GM18858 (cell line): ENCODE measurements at regions not wholly inside any gene's neighbourhood (a gene's known extent, or its start where the extent isn't known, plus 50 kb on each side); places are given as distances from the start of the nearest gene placed in this dataset.

Experiments used
- ATAC-seq: cut with Tn5 transposase; IDR thresholded peaks from one replicate; pipeline ENCODE4 v1.9.1; 2021; ENCODE audit not compliant: unreplicated experiment

DNA sequence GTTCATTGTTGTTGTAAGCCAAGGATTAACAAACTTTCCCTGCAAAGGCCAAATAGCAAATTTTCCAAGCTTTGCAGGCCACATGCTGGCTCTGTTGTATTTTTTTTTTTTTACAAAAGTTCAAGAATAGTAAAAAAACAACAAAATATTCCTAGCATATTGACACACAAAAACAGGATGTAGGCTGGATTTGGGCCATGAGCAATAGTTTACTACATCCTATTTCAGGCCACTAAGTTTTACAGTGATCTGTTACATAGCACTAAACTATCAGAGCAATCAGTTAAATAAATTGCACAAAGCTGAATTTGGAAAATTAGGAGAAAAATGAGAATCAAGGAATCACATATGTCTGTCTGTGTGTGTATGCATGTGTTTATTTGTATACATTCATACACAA, 491.8 kb upstream of the GHITM start:
- ATAC-seq: no peak

DNA sequence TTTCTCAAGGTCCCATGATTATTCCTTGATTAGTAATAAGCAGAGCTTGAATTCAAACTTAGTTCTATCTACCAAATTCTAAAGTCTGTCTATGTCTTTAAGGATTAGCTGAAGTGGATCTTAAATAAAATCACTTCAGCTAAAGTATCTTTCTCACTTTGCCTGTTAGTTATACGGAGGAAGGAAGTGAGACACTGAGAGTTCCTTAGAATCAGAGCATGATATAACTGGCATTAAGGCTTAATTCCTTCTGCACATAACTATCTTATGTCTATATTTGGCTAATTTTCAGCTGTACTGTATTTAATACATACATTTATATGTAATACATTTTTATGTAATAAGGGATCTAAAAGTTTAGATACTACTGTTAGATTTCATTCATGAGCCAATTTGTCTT, 491.1 kb upstream of the GHITM start:
- ATAC-seq: no peak

DNA sequence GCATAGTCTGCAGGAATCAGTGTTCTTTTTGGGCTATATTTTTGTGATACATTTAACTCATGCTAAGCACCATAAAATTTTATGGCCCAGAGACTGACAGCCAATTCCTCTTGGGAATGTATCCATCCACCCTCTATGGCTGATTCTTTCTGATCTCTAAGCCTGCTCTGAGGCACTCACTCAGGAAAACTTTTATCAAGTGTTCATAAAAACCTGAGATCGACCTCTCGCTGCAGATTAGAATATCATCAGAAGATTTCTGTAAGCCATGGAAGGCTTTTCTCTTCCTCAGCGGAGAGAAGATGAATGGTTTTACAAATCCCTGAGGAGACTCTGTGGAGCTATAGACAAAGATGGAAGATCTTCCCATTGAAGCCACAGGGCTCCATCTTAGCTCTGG, 489.8 kb upstream of the GHITM start:
- ATAC-seq: no peak

DNA sequence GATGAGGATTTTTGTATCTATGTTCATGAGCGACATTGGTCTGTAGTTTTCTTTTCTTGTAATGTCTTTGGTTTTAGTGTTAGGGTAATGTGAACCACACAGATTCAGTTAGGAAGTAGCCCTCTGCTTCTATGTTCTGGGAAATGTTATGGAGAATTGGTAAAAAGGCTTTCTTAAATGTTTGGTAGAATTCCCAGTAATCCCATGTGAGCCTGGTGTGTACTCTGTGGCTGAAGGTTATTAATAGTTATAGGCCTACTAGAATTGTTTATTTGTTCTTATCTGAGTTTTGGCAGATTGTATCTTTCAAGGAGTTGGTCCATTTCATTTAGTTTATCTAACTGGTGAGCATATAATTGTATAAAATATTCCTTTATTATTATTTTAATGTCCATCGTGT, 484.6 kb upstream of the GHITM start:
- ATAC-seq: no peak

DNA sequence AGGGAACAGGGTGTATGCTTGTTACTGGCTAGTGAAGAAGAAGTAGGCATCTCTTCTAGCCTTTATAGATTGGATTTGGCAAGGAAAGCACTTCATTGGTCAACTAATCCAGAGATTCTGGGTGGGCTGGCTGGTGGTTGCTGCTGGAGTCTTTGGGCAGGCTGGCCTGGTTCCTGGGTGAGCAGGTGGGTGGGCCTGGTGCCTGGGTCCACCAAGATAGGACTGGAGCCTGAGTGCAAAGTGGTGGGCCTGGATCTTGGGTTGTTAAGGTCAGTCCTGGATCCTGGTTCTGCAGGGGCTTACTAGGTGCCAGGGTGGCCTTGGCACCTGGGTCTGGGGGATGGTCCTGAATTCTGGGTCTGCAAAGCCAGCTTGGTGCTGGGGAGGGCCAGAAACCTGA, 482.4 kb upstream of the GHITM start:
- no peak for ATAC-seq

DNA sequence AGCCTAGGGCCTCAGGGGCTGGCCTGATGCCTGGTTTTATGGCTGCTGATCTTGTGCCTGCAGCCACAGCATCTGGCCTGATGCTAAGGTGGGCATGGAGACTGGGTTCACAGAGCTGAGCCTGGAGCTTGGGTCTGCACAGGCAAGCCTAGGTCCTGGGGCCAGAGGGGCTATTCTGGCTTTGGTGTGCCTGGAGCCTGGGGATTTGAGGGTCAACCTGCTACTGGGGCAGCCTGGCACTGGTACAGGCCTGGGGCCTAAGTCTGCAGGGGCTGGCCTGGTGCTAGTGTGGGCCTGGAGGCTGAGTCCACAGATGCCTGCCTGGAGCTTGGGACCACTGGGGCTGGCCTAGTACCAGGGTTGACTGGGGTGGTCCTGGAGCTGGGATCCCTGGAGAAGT, 481.8 kb upstream of the GHITM start:
- no peak for ATAC-seq

DNA sequence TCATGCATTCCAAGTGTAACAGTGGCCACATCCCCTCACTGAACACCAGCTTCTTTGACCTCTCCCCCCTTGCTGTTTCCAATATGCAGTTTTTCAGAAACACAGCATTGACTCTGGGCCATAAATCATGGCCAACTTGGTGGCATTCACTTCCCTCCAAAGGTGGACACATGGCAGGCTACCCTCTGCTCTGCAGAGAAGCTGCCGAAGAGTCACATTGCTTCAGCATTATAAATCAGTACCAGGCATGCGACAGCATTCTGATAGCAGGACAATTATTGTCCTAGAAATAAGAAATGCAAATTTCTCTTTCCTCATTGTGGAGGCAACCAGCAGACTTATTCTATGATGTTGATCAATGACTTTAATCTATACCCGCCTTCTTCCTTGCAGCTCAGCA, 475.4 kb upstream of the GHITM start:
- no peak for ATAC-seq

DNA sequence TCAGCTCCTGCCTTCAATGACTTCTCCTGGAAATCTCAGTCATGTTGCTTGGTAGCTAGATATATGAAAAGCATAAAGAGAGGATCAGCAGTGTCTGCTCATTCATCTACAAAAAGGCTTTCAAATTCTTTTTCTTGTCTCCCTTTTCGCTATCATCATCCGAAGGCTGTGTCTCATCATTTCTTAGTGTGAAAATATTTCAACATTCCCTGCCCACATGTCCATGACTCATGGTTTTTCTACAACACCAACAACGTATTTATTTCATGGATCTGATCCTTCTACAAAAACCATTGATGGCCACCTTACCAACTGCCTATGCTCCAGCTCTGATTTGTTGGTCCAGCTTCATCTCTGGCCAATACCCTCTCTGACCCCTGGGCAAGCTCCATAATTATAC, 472.5 kb upstream of the GHITM start:
- ATAC-seq: no peak

DNA sequence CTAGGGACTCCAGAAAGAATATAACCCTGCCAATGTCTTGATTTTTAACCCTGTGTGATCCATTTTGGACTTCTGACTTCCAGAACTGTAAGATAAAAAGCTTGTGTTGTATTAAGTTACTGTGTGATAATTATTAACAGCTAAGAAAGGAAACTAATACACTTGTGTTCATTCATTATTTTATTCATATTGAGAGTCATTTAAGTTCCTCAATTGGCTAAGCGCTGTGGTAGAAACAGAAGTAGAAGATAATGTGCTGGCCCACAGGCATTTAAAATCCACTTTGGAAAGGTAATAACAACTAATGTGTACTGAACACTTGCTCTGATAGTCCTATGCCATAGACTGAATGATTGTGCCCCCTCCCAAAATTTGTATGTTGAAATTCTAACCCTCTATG, 471.7 kb upstream of the GHITM start:
- no peak for ATAC-seq

DNA sequence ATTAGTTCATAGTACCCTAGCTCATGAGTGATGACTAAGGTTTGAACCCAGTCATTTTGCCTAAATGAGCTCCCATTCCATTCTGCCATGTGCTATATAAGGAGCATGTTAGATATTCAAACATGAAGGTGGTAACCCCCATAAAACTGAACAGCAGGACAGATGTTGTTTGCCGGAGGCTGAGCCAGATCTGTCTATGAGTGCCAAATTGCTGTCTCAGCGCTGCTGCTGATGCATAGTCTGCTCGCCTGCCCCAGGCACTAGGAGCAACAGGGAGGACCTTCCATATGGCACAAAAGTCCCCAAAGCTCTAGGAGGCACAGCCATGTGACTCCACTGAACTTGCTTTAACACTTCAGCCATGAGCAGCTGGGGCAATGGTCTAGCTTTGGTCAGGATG, 466.0 kb upstream of the GHITM start:
- no peak for ATAC-seq

DNA sequence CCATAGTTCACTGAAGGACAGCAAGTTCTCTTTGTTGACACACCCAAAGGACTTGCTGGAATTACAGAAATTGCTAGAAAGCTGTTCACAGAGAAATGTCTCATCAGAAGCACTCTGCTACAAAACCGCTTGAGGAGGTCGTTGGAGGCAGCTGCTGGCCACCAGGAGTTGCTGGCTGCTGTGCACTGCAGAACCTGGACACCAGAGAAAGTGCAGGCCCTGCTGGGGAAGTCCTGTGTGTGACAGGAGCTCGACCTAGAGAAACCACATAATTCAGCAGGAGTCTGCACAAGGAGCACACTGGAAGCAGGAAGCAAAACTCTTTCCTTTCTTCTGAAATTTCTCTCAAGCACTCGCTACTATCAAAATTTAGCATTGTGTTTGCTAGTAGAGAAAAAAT, 461.5 kb upstream of the GHITM start:
- ATAC-seq: no peak

DNA sequence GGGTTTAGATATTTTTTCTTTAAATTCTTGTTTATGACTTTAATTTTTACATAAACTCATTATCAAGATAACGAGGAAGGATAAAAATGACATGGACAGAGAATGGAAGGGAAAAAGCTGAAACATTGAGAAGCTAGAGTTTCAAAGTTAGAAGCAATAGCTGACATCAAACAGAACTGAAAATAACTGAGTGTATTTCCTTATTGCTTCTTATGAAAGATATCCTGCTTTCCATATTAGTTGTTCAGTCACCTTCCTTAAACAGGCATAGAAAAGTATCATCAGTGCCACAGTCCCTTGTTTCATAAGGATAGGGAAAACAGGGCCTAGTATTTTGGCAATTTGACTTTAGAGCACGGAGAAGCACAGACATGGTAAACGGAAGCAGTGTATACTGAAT, 460.5 kb upstream of the GHITM start:
- ATAC-seq: peak; percentile 16

DNA sequence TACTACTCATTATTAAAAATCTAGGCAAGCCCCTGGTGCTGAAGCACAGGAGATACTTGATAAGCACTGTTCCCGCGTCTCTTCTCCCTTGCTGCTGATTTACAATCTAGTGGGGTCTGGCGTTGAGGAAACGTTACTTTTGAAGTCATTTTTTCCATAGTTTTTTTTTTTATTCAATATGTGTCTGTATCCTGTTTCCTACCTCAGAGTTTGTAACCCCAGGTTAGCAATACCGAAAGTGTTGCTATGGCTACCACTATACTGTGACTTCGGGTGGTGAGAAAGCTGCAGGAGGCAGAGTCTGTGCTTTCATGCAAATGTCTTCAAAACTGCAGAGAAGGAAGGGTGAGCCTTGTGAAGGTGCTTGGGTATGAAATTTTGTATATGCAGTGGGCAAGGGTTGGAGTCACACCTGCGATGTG, 458.8 kb upstream of the GHITM start:
- ATAC-seq: peak; percentile 98

DNA sequence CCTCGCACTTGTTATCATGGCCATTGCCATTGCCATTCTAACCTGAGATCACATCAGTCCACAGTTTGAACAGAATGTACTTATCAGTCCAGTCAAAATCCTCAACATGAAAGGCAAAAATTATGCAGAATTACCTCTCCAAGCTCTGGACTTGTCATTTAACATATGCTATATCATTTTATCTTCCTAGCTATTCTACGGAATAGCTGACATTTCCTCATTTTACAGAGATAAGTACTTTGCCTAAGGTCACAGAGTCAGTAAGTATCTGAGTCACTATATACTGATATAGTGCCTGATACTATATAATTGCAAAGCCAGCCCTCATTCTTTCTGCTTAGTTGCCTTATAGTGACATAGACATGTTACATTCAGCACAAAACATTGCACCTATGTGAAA, 456.9 kb upstream of the GHITM start:
- no peak for ATAC-seq

DNA sequence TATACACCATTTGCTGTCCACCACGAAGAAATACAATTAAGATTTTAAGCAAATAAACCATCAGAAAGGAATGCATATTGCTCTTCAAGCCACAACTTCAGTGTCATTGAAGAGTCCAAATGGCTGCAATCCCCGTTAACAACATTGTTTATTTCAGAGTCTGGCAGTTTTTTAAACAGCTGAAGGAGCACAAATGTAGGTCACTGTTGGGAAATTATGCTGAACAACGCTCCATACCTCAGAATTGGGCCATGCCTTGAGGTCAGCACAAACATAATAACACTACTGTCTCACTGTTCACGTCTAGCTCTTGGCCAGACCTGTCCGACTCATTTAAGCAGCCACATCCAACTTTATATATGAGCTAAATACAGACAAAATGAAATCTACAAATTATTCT, 453.9 kb upstream of the GHITM start:
- ATAC-seq: no peak

DNA sequence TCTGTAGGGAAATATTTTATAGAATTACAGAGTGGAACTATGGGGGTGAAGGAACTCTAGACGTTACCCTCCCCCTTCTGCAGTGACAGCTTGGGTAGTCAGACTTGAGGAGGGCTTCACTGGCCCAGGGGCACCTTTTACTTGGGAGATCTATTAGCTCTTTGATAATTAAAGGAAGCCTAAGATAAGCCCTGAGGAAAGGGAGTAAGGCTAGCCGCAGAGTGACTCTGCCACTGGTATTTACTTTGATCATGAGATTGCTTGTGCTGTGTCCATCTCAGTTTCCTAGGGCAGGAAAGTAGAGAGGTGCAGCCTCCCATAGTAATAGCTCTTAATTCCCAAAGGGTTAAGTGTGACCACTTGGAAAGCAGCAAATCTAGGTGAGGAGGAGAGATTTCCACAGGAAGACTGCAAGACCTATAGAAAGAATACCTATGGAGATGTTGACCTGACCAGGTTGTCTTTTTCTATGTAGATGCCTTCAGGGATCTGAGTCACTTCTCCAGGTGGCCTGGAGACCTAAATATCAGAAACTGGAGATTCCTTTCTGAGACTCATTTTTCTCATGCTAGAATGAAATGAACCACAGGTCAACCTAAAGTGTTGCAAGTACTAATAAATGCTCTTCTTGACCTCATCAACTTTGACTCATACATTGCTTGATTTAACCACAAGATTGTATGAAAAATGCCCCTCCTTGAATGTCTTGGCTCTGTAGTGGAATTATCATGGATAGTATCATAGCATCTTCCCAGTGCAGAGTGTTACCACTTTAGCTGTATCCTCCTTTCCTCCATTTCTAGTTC, 447.3 kb upstream of the GHITM start:
- ATAC-seq: no peak

DNA sequence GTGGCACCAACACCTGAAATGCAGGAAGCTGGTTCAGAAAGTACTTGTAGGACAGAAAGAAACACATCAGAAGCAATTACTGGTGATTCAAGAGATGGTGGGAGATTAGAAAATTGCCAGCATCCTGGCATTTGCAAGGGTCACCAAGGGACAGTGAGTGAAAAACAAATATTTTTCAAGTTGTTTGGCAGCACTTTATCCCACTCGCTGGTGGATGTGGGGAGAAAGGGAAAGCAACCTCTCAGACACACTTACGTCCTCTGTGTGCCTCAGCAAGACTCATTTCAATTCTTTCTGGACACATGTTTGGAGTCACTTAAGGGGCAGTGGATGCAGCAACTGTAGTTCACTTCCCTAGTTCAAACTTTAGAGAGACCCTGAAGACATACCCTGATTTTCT, 440.4 kb upstream of the GHITM start:
- no peak for ATAC-seq

DNA sequence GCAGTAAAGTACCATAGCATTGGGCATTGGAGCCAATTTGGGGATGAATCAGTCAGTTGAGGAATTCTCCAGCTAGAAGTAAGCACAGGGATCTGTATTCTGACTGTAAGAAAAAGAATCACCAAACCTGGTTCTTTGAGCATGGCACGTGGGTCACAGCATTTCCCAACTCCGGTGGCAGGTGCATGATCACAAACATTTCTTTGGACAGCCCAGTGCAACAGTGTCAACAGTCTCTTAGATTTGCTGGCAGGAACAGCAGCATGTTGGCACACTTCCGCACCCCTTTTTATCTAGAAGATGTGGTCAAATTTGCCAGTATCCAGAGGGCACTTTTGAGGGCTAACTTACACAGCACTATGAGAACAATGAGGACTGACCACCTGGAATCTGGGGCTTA, 437.5 kb upstream of the GHITM start:
- no peak for ATAC-seq

DNA sequence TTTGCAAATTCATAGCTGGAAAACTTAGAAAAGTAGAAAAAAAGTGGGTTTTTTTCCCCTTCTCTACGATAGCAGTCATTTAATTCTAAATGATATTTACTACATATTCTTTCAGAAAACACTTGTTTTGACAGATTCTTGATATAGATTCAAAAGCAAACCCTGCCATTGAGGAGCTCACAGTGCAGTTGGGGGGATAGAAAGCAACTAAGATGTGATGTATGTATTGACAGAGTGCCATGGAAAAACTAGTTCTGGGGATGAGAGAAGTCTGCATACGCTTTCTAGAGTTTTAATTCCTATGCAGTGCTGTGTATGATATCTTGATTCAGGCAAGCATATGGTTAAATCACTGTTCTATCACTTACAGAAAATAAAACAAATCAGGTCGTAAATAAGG, 436.6 kb upstream of the GHITM start:
- ATAC-seq: no peak

DNA sequence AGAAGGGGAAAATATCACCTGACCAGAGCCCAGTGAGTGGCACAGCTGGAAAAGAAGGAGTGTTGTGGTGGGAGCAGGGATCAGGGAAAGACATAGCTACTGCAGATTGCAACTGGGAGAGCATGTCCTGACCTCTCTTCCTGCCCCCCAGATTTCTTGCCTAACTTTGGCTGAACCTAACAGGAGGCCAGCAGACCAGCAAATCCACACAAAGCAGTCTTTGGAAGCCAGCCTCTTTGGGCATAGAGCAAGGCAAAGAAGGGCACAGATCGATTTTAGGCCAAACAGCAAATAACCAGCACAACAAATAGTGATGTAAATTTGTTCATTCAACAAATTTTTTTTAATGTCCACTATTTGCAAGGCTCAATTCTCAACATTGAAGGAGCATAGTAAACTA, 433.2 kb upstream of the GHITM start:
- ATAC-seq: no peak

DNA sequence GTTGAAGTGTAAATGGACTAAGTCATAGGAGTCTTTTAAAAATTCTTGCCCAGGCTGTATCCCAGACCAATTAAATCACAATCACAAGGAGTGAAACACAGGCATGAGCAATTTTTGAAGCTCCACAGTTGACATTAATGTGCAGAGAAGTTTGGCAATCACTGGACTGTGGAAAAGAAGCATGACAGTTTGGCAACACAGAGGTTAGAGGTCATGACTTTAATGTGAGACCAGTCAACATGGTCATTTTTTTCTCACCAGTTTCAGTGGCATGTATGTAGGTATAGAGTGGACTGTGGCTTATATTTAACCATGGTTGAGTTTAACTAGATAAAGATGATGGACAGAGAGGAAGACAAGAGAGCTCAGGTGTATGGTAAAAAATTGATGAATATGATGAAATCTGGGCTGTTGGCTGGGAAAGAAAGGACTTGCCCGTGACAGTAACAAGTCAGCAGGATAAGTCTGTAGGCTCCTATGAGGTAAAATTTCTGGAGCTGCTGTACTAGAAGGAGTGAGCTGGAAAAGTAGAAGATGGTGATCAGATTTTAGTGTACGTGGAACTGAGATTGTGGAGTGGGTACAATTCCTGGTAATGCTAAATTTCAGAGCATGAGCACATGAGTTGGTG, 432.2 kb upstream of the GHITM start:
- ATAC-seq: no peak

DNA sequence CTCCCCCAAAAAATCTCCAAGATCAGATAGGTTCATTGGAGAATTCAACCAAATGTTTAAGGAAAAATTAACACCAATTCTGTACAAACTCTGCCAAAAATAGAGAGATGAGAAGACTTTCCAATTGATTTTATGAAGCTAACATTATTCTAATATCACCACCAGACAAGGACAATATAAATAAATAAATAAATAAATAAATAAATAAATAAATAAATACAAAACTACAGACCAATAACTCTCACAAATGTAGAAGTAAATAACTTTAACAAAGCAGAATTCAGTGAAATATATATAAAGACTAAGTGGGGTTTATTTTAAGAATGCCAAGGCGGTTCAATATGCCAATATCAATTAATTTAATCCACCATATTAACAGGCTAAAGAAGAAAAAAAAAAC, 425.9 kb upstream of the GHITM start:
- ATAC-seq: no peak

DNA sequence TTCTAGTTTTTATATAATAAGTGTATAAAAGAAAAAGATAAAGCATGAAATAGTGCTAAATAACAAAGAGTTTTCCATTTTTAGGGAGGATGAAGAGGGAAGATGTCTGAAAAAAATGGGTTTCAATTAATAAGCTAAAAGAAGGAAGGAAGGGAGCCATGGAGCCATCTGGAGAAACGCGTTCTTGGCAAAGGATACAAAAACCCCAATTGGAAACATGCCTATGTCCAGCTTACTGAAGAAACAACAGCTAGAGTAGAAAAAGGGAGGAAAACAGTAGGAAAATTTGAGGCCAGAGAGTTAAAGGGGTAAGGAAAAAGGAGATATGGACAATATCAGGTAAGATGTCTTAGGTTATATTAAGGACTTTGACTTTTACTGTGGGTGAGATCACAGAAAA, 416.2 kb upstream of the GHITM start:
- ATAC-seq: no peak
